Heart left ventricle (tissue), 16 donors: ENCODE measurements at regions not wholly inside any gene's neighbourhood (a gene's known extent, or its start where the extent isn't known, plus 50 kb on each side); places are given as distances from the start of the nearest gene placed in this dataset.

ENCODE experiments used
- ATAC-seq, 4 donors: fragments of 200-7000 bp; cut with Tn5 transposase; one replicate each; pipeline ENCODE4 v1.9.1; 2020 to 2022; ENCODE audit warnings: moderate library complexity in 4 of 4, mild to moderate bottlenecking in 3 of 4, moderate number of reproducible peaks in 1 of 4
- DNase-seq, 5 donors: peaks; one replicate each; pipeline ENCODE4 v3.0.0-alpha.2; 2020
- H3K27ac ChIP-seq, 12 donors: fragments of 200-600 bp; sonication (generic) in 4 of 12; one replicate each; pipeline versions ENCODE4 v1.5.0 to v1.8.0; 2016 to 2022; ENCODE audit warnings: mild to moderate bottlenecking in 2 of 12
- H3K27me3 ChIP-seq, 9 donors: fragments of 200-600 bp; sonication (generic) in 2 of 9; one replicate each; pipeline versions ENCODE4 v1.5.1 to v1.8.0; 2016 to 2022; ENCODE audit warnings: mild to moderate bottlenecking in 3 of 9
- H3K36me3 ChIP-seq, 9 donors: fragments of 200-600 bp; sonication (generic) in 2 of 9; one replicate each; pipeline versions ENCODE4 v1.5.0 to v1.8.0; 2018 to 2022; ENCODE audit warnings: mild to moderate bottlenecking in 2 of 9
- H3K4me1 ChIP-seq, 12 donors: fragments of 200-600 bp; sonication (generic) in 4 of 12; one replicate each; pipeline versions ENCODE4 v1.5.0 to v1.8.0; 2016 to 2022; ENCODE audit warnings: mild to moderate bottlenecking in 3 of 12
- H3K4me3 ChIP-seq, 12 donors: fragments of 200-600 bp; sonication (generic) in 4 of 12; one replicate each; pipeline versions ENCODE4 v1.5.0 to v1.8.0; 2017 to 2022; ENCODE audit warnings: mild to moderate bottlenecking in 9 of 12, moderate library complexity in 4 of 12
- H3K9me3 ChIP-seq, 12 donors: fragments of 200-600 bp; sonication (generic) in 4 of 12; one replicate each; pipeline versions ENCODE4 v1.5.0 to v1.8.0; 2016 to 2022; ENCODE audit warnings: mild to moderate bottlenecking in 1 of 12
- CTCF ChIP-seq, 12 donors: fragments of 200-600 bp; sonication (generic) in 4 of 12; IDR thresholded peaks; one replicate each; pipeline versions ENCODE4 v1.5.0 to v1.8.0; 2018 to 2022; ENCODE audit warnings: antibody characterized with exemption in 12 of 12, mild to moderate bottlenecking in 5 of 12
- POLR2A ChIP-seq, 2 donors: fragments of 450-650 bp; IDR thresholded peaks; one replicate each; pipeline ENCODE4 v1.6.1; 2017; ENCODE audit warnings: antibody characterized with exemption in 2 of 2, mild to moderate bottlenecking in 2 of 2, moderate library complexity in 2 of 2
- WGBS, 4 donors: extraction: QIAGEN DNeasy Blood & Tissue Kit in 2 of 4; methylation state at CpG; one replicate each; pipeline versions ENCODE4 v1.1.5 to v1.1.7; 2013 to 2018; 5-methylcytosine and 5-hydroxymethylcytosine counted together
- intact Hi-C, 10 donors: fragments of 100-400 bp; cut with DNase I; formaldehyde crosslinking; loops; one replicate each; pipeline versions ENCODE4 v1.11.1 to v1.14.2; 2022
- donor health status: ischemic (EF 13 %, LVEDD 7.1; RV severe dilation, severe dysfunction).
- donor health status: healthy with polysubstance abuse.
- donor health status: DM: no; HTN: yes; CAD: no.
- donor health status: DM: no; HTN: no; CAD: no.
- donor health status: ischemic (EF 25% LVEDD 6.9; RV normal size, moderate dysfunction).
- donor health status: ischemic (EF 25% LVEDD 5.7; RV mildly dilated, moderate dysfunction).
- donor health status: healthy.
- donor health status: DM: yes; HTN: yes; CAD: no.
- donor health status: ischemic (EF 35%, LVEDD 5.7; RV mildly dilated, moderate dysfunction).
- donor health status: nonischemic (EF 11% LVEDD 7.7; RV severe dilation, severe dysfunction).
- donor health status: DM: yes; HTN: yes; CAD: no.
- donor health status: PGD.
- donor health status: ischemic (EF 29% LVEDD 5.4; RV normal size, mild dysfunction).
- donor health status: nonischemic (EF 23%, LVEDD 6.1; RV moderate dilation, normal function).

DNA sequence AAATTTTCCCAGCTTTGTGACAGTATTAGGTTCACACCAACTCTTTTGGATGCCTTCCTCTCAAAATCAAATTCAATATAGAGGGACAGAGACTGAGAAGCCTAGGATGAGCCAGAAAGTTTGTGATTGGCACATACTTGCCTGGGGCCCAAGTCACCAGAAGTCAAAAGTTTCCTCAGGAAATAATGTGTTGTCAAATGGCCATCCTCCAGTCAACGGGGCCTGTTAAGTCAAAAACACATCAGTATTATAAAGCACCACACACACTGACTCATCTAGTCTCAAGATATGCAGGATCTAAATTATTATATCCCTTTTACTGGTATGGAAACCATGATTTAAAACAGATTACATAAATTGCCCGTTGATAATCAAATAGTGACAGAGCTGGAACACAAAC lies 158.1 kb downstream of the AHR start:
- Histone ChIP-seq H3K36me3 (no peaks in the 10 kb centered on the region), H3K9me3 (peaks cover 0 to 14% (median 0%) of the 10 kb centered on the region in 12 donors), H3K27ac (no peak overlapping the region), H3K4me1 (no peaks in the 10 kb centered on the region), H3K4me3 (no peak overlapping the region), H3K27me3 (no peaks in the 10 kb centered on the region)
- no peak for DNase-seq
- no peak for ATAC-seq
- 46 to 57% (median 52%) methylated on average over 2 of the region's 2 CpGs for WGBS, 4 donors
- intact Hi-C loops = no loop called here
- no peak for TF ChIP-seq CTCF (IDR thresholded peaks at IDR 0.05)
- TF ChIP-seq POLR2A (IDR thresholded peaks at IDR 0.05) = no peak

GRCh38 chr7:17460001-17460400 lies 161.5 kb downstream of the AHR start:
- Histone ChIP-seq H3K36me3 (no peaks in the 10 kb centered on the region), H3K27ac (no peak overlapping the region), H3K27me3 (no peaks in the 10 kb centered on the region), H3K9me3 (peaks cover 0 to 11% (median 0%) of the 10 kb centered on the region in 12 donors), H3K4me3 (no peak overlapping the region), H3K4me1 (no peaks in the 10 kb centered on the region)
- ATAC-seq (no peak), DNase-seq (no peak)
- TF ChIP-seq CTCF (IDR thresholded peaks at IDR 0.05) (no peak), POLR2A (IDR thresholded peaks at IDR 0.05) (no peak)
- intact Hi-C loops = no loop called here

GRCh38 chr7:17460665-17461064 lies 162.2 kb downstream of the AHR start:
- H3K4me1 ChIP-seq = no peaks in the 10 kb centered on the region
- peaks cover 0 to 11% (median 0%) of the 10 kb centered on the region in 12 donors for H3K9me3 ChIP-seq
- DNase-seq (no peak), ATAC-seq (no peak)
- H3K27me3 ChIP-seq = no peaks in the 10 kb centered on the region
- no peaks in the 10 kb centered on the region for H3K36me3 ChIP-seq
- intact Hi-C loops = no loop called here
- TF ChIP-seq CTCF (IDR thresholded peaks at IDR 0.05) (no peak), POLR2A (IDR thresholded peaks at IDR 0.05) (no peak)
- H3K27ac ChIP-seq = no peak overlapping the region
- no peak overlapping the region for H3K4me3 ChIP-seq
- WGBS, 4 donors = 83 to 98% (median 89%) methylated on average over 4 of the region's 4 CpGs

- peaks cover 0 to 7% (median 0%) of the 10 kb centered on the region in 12 donors for H3K4me1 ChIP-seq
- TF ChIP-seq CTCF (IDR thresholded peaks at IDR 0.05) (no peak), POLR2A (IDR thresholded peaks at IDR 0.05) (no peak)
- H3K4me3 ChIP-seq = no peak overlapping the region
- intact Hi-C loops = no loop called here
- H3K36me3 ChIP-seq = no peaks in the 10 kb centered on the region
- H3K27ac ChIP-seq = no peak overlapping the region
- ATAC-seq (no peak), DNase-seq (no peak)
- no peaks in the 10 kb centered on the region for H3K27me3 ChIP-seq
- peaks cover 0 to 11% (median 0%) of the 10 kb centered on the region in 12 donors for H3K9me3 ChIP-seq
- 80 to 82% (median 81%) methylated on average over 3 of the region's 3 CpGs for WGBS, 4 donors
Measured at GRCh38 chr7:17462131-17462631, 163.7 kb downstream of the AHR start.
